Activated CD4-positive, CD25-positive, alpha-beta regulatory T cell (primary cell): ENCODE measurements at regions not wholly inside any gene's neighbourhood (a gene's known extent, or its start where the extent isn't known, plus 50 kb on each side); places are given as distances from the start of the nearest gene placed in this dataset.
"Not testable (repeated sequence)": the region's sequence is repeated elsewhere in the genome, so short reads cannot be mapped to it uniquely, and the experiment has no call there.

Experiments
- DNase-seq, 4 experiments: peaks; one replicate each; lab custom pipeline; 2025; lab: John Stamatoyannopoulos, UW

- DNase-seq: no peak
Measured at GRCh38 chr2:61675204-61675603, 137.0 kb upstream of the XPO1 start.

DNA sequence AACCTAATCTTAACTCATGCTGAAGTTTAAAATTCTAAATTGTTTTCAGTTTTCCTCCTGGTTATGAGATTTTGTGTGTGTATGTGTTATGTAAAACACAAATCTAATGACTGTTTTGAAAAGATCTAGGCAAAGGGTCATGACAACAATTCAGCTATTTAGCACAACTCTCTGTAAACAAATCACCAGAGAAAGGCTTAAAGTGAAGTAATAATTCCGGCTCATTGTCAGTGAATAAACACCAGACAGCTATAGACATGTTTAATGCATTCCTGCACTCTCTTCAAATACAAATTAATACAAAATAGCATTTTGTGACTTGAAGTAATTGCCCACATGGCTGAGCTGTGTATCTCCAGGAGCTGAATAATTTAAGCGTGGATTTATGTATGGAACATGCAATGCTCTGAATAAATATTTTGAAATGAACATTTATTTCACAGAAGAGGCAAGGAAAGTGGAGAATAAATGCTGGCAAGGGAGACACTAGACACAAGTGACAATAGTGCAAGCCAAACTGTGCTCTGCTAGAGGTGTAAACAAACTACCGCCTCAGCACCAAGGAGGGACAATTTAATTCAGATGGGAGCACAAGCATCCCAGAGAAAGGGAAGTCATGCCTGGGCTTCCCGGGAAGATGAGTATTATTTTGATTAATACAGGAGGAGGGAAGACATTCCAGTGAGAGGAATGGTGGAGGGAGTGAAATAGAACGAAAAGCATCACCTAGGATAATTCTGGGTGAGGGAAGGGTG lies 133.6 kb upstream of the XPO1 start:
- no peak for DNase-seq

GRCh38 chr2:61670591-61671501 lies 132.7 kb upstream of the XPO1 start:
- DNase-seq: no peak

DNA sequence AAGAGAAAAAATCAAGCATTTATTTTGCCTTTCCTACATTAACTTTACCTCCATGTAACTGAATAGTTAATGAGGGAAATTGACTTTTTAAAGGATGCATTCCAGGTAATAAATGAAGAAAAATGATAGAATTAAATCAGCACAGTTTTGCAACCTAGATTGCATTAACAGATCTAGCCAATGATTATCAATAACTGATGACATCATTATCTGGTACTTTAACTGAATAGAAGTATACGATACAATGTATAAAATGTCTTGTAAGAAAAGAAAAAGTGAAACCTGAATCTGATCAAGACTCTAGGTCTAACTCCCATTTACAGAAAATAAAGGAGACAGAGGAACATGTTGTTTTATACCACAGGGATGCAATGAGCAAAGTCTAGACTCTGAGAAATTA lies 126.0 kb upstream of the XPO1 start:
- no peak for DNase-seq

GRCh38 chr2:61662990-61663389 lies 124.8 kb upstream of the XPO1 start:
- DNase-seq: no peak

- DNase-seq: no peak
Measured at GRCh38 chr2:61660511-61661388, 122.6 kb upstream of the XPO1 start.

- DNase-seq: no peak
Measured at GRCh38 chr2:61658841-61659780, 121.0 kb upstream of the XPO1 start.

DNA sequence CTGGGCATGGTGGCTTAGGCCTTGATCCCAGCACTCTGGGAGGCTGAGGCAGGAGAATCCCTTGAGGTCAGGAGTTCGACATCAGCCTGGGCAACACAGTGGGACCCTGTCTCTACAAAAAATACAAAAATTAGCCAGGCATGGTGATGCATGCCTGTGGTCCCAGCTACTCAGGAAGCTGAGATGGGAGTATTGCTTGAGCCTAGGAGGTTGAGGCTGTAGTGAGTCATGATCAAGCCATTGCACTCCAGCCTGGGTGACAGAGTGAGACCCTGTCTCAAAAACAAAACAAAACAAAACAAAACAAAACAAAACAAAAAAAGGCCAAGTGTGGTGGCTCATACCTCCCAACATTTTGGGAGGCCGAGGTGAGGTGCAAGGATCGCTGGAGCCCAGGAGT lies 111.8 kb upstream of the XPO1 start:
- not testable (repeated sequence) for DNase-seq

- no peak for DNase-seq
Measured at GRCh38 chr2:61649021-61649420, 110.9 kb upstream of the XPO1 start.

GRCh38 chr2:61647044-61647443 lies 108.9 kb upstream of the XPO1 start:
- DNase-seq: no peak

DNA sequence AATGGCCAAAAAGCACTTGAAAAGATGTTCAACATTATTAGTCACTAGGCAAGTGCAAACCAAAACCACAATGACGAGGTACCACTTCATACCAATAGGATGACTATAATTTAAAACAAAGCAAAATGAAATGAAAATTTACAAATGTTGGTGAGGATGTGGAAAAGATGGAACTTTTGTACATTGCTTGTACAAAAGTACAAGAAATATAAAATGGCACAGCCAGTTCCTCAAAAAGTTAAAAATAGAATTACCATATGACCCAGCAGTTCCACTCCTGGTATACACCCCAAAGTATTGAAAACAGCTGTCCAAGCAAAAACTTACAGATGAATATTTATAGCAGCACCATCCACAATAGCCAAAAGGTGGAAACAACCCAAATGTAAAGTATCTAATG lies 107.8 kb upstream of the XPO1 start:
- DNase-seq: no peak

DNA sequence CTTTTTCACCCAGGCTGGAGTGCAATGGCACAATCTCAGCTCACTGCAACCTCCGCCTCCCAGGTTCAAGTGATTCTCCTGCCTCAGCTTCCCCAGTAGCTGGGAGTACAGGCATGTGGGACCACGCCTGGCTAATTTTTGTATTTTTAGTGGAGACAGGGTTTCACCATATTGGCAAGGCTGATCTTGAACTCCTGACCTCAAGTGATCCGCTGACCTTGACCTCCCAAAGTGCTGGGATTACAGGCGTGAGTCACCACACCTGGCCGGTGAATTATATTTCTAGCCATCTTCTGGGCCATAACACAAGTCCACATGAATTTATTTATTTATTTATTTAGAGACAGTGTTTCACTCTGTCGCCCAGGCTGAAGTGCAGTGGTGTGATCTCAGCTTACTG lies 105.0 kb upstream of the XPO1 start:
- not testable (repeated sequence) for DNase-seq

DNA sequence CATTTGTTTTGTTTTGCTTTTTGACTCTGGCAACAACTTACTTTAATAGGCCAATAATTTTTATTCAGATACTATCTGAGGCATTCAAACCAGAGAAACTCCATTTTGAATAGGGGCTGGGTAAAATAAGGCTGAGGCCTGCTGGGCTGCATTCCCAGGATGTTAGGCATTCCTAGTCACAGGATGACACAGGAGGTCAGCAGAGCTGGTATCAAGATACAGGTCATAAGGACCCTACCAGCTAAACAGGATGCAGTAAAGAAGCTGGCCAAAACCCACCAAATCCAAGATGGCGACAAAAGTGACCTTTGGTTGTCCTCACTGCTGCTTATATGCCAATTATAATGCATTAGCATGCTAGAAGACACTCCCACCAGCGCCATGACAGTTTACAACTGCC lies 102.2 kb upstream of the XPO1 start:
- no peak for DNase-seq

- no peak for DNase-seq
Measured at GRCh38 chr2:61639721-61640120, 101.6 kb upstream of the XPO1 start.

DNA sequence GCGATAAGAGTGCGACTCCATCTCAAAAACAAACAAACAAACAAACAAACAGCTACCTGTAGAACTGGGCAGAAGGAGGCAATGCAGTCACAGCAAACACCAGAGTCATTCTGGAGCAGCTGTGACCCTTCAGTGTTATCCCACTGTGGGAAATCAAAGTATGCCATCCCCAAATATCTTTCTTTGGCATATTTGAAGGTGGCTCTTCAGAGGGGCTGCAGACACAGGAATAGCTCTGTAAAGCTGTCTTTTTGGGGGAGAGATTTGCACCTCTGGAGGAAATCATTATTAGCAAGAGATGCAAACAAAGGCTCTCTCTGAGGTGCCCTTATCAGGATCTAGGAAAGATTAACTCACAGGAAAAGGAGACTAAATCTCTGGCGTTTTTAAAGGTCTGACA lies 98.5 kb upstream of the XPO1 start:
- no peak for DNase-seq

- DNase-seq: no peak
Measured at GRCh38 chr2:61634512-61634911, 96.4 kb upstream of the XPO1 start.

DNA sequence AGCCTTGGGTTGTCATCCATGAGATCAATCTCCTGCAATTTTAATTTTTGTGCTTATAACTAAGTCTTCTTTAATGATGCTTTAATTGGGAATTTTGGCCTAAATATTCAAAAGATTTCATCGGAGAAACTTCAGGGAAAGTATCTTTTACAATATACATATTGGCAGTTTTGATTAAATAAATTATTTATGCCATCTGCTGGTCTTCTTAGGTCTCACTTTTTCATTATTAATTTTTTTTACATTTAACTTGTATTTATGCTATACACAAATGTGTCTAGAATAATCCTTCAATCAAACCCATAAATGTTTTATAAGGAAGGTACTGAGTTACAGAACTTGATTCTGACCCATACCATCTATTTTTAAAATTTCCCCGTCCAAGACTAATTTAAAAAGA lies 95.1 kb upstream of the XPO1 start:
- DNase-seq: no peak

DNA sequence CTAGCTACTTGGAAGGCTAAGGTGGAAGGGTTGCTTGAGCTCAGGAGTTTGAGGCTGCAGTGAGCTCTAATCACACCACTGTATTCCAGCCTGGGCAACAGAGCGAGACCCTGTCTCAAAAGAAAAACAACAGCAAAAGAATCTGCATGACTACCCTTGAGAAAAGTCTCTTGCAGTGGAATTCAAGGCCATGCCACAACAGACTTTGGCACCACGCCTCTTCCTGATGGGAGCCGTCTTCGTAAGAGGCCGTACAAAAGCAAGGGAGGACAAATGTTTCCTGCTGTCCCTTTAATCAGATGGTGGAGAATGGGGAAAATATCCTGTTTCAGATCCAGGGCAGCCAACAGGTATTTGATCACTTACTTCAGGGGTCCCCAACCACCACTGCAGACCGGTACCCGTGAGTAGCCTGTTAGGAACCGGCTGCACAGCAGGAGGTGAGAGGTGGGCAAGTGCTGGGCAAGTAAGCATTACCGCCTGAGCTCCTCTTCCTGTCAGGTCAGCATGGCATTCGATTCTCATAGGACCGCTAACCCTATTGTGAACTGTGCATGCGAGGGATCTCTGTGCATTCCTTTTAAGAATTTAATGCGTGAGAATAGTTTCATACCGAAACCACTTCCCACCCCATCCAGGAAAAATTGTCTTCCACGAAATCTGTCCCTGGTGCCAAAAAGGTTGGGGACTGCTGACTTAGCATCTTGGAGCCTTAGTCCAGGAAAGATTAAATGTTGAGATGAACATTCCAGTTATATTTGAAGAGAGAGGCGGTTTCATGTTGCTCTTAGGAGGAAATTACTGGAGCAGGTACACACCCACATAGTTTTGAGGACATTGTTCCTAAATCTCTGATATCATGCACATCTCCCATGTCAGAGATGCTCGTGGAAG lies 94.4 kb upstream of the XPO1 start:
- DNase-seq: no peak

DNA sequence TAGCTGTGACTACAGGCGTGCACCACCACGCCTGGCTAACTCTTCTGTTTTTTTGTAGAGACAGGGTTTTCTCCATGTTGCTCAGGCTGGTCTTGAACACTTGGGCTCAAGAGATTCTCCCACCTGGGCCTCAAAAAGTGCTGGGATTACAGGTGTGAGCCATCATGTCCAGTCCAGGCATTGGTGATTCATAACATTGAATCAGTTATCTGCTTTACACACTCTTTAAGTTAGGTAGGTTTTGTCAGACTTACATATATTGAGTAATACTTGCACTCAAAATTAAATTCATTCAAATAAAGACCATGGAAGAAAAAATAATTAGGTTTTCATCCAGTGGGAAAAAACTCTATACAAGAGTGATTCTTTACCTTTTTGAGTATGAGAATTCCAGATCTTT lies 93.2 kb upstream of the XPO1 start:
- DNase-seq: no peak

DNA sequence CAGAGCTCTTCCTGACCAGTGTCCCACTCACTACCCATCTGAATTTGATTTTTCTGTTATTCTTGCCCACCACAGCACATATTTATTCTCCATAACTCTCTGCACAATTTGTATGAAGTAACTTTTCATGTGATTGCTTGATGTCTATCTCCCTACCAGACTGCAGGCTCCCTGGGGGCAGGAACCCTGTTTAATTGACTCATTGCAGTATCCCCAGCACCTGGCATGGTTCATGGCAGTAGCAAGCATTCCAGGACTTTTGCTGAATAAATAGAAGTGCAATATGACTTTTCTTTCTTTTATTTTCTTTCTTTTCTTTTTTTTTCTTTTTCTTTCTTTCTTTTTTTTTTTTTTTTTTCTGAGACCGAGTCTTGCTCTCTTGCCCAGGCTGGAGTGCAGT lies 88.7 kb upstream of the XPO1 start:
- DNase-seq: no peak
